GM03348 (cell line): ENCODE measurements at regions not wholly inside any gene's neighbourhood (a gene's known extent, or its start where the extent isn't known, plus 50 kb on each side); places are given as distances from the start of the nearest gene placed in this dataset.
A peak's percentile ranks its signal among the peaks of the same experiment; 100 is the strongest.
"Not testable (repeated sequence)": the region's sequence is repeated elsewhere in the genome, so short reads cannot be mapped to it uniquely, and the experiment has no call there.

Experiments
- DNase-seq: peaks from one replicate; pipeline ENCODE4 v3.0.0; 2012; ENCODE audit warnings: low spot score

GRCh38 chr6:119446609-119447008 lies 97.0 kb upstream of the MAN1A1 start:
- DNase-seq = peak; percentile 46

DNA sequence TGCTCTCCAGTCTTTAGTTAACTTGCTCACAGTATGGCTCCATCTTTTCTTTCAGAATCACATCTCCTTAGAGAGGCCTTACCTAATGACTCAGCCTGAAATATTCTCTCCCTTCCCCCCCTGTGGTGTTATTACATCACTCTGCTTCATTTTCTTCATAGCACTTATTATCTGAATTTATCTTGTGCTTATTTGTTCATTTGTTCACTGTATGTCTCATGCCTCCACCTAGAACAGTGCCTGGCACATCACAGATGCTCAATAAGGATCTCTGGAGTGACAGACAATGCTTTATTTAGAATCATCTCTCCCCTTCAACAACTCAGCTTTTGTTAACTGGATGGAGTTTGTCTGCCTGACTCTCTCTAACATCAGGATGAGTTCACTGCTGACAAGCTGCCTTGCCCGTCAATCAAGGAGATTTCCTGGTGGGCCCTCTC lies 96.6 kb upstream of the MAN1A1 start:
- DNase-seq = peak; percentile 58

DNA sequence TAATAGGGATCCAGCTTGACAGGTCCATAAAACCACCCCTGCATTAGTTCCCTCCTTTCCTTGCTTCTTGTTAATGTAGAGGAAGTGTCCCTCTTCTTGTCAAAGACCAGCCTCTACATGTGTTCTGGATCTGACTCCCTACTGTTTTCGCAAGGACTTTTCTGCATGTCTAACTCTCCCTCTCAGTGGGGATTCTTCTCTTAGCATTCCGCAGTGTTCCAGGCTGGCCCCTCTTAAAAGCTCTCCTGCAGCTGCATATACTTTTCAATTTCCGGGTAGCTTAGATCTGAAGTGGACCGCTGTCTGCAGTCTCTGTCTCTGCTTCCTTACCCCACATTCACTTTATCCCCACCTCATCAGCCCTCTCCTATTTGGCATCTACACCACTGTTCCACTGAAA lies 96.1 kb upstream of the MAN1A1 start:
- no peak for DNase-seq

DNA sequence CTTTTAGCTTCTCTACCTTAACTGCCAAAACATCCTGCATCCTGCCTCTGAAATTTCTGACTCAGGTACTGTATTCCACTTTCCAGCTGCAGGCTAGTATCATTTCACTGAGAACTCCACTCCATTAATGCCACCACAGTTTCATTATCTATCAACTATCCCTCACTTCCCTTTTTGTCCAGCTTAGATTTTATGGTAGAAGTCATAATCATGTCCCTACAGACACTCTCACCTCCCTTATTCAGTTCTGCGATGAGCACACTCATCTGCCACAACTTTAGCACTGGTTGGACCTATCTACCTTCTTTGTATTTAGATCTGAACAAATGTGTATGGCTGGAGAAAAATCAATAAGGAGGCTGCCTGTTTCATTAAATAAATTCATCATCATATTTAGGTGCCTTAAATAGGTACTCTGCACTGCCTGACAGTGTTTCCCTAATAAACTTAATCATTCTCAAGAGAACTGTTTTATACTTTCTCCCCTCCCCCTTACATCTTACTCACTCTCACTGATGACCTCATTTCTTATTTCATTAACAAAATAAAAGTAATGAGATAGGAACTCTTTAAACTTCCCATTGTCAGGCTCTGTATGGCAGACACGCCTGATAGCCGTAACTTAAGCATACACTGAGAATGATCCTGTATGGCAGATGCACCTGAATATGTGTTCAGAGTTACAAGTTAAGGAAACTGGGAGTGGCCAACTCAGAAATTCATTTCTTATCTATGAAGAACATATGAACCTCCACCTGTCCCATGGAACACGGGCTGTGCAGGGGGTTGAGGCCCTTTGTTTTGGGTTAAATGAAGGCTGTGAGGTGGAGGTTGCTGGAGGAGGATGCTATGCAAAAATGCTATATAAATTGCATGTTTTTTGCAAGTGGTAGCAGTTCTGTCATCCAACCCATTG lies 95.3 kb upstream of the MAN1A1 start:
- no peak for DNase-seq

- DNase-seq = peak; percentile 15
Measured at GRCh38 chr6:119443993-119444641, 94.6 kb upstream of the MAN1A1 start.

- no peak for DNase-seq
Measured at GRCh38 chr6:119442776-119443184, 93.2 kb upstream of the MAN1A1 start.

GRCh38 chr6:119440953-119441352 lies 91.4 kb upstream of the MAN1A1 start:
- no peak for DNase-seq

DNA sequence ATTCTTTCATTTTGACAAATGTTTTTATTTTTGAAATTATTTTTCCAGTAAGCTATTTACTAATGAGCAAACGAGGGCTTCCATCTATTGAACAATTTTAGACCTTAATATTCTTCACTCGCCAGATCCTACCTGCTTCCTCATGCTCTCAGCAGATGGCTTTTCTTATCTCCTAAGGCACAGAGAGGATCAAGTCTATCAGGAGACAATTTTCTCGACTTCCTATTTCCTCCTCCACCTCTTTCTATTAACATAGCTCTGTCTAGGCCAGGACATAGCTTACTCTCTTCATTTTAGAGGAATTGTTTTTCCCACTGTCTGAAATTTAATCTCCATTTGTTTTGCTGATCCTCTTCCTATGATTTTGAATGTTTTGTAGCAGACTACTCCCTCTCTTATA lies 87.0 kb upstream of the MAN1A1 start:
- DNase-seq = no peak

DNA sequence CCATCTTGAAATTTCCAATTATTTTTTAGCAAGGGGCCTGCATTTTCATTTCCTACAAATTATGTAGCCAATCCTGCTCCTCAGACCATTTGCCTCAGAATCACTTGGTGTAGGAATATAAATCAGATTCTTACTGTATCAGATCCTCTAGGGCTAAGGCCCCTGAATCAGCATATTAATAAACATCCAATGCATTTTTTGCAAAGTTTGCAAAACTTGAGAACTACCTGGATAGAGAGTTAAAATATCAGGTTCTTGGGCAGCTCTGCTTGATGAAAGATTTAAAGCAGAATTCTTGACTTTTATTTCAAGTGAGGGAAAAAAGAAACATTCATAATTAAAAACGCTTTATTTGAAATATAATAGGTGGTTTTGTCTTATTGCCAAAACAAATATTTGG lies 82.2 kb upstream of the MAN1A1 start:
- DNase-seq = no peak

- DNase-seq = no peak
Measured at GRCh38 chr6:119430805-119431204, 81.2 kb upstream of the MAN1A1 start.

- no peak for DNase-seq
Measured at GRCh38 chr6:119428633-119429032, 79.1 kb upstream of the MAN1A1 start.

GRCh38 chr6:119426619-119427018 lies 77.1 kb upstream of the MAN1A1 start:
- DNase-seq = peak; percentile 57

GRCh38 chr6:119423996-119424395 lies 74.4 kb upstream of the MAN1A1 start:
- no peak for DNase-seq

- not testable (repeated sequence) for DNase-seq
Measured at GRCh38 chr6:119418084-119418483, 68.5 kb upstream of the MAN1A1 start.

DNA sequence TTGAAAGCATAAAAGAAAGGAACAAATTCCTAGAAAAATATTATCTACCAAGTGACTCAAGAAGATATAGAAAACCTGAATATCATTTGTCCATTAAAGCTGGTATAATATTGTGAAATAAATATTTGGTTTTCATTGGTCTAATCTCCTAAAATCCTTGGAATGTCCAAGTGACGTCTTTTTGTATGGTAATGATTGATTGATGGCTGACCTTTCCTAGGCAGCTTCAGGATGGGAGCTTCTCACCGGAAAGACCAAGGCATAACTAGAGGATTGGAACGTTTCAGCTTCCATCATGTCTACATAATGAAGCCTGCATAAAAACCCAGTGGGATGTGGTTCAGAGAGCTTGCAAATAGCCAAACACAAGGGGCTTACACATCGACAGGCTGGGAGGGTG lies 57.6 kb upstream of the MAN1A1 start:
- DNase-seq = no peak

GRCh38 chr6:119405114-119405513 lies 55.6 kb upstream of the MAN1A1 start:
- not testable (repeated sequence) for DNase-seq
